Adrenal gland (tissue), 5 donors: ENCODE measurements at regions not wholly inside any gene's neighbourhood (a gene's known extent, or its start where the extent isn't known, plus 50 kb on each side); places are given as distances from the start of the nearest gene placed in this dataset.

ENCODE experiments used
- POLR2A ChIP-seq, 2 donors: fragments of 450-650 bp; IDR thresholded peaks; one replicate each; pipeline ENCODE4 v1.6.1; 2017; ENCODE audit warnings: antibody characterized with exemption in 2 of 2, mild to moderate bottlenecking in 2 of 2, moderate library complexity in 1 of 2
- TF ChIP-seq, protein P1 (sequence below), 6 experiments: fragments of 450-650 bp in 4 of 6; fragments of 200-600 bp in 2 of 6; sonication (generic) in 1 of 6; IDR thresholded peaks; 1 replicate in 5 of 6; 2 replicates in 1 of 6; pipeline versions ENCODE4 v1.5.1 to v1.8.0; 2016 to 2021; ENCODE audit warnings: antibody characterized with exemption in 6 of 6, mild to moderate bottlenecking in 2 of 6, moderate library complexity in 1 of 6
- donor health status: DM: no; HTN: no; CAD: no.

DNA sequence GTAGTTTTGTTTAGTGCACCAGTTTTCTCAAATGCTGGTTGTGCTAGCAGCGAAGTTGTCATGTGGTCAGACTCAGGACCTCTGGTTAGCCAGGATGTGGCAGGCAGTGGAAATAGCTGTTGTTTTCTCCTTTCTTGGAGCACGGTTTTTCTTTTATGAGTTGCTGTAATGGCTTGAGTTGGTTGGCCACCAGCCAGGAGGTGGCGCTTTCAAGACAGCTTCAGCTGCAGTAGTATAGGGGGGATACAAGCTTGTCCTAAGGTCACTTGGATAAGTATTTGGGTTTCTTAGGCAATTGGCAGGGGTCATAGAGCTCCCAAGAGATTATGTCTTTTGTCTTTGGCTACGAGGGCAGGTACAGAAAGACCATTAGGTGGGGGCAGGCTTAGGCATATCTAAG lies 274.2 kb upstream of the TARS1 start:
- TF ChIP-seq POLR2A (IDR thresholded peaks at IDR 0.05) = no peak
- TF ChIP-seq, protein P1, sequence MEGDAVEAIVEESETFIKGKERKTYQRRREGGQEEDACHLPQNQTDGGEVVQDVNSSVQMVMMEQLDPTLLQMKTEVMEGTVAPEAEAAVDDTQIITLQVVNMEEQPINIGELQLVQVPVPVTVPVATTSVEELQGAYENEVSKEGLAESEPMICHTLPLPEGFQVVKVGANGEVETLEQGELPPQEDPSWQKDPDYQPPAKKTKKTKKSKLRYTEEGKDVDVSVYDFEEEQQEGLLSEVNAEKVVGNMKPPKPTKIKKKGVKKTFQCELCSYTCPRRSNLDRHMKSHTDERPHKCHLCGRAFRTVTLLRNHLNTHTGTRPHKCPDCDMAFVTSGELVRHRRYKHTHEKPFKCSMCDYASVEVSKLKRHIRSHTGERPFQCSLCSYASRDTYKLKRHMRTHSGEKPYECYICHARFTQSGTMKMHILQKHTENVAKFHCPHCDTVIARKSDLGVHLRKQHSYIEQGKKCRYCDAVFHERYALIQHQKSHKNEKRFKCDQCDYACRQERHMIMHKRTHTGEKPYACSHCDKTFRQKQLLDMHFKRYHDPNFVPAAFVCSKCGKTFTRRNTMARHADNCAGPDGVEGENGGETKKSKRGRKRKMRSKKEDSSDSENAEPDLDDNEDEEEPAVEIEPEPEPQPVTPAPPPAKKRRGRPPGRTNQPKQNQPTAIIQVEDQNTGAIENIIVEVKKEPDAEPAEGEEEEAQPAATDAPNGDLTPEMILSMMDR (IDR thresholded peaks at IDR 0.05) = no peak
